GM12878 (cell line): ENCODE measurements at regions not wholly inside any gene's neighbourhood (a gene's known extent, or its start where the extent isn't known, plus 50 kb on each side); places are given as distances from the start of the nearest gene placed in this dataset.
"Not testable (repeated sequence)": the region's sequence is repeated elsewhere in the genome, so short reads cannot be mapped to it uniquely, and the experiment has no call there.

ENCODE experiments used
- ATAC-seq: fragments of 200-7000 bp; cut with Tn5 transposase; 3 replicates; pipeline ENCODE4 v1.9.1; 2020; ENCODE audit warnings: mild to moderate bottlenecking, moderate library complexity
- BruUV-seq: library from RNA; stranded (reverse); fragments of 400-500 nt; replicated peaks from 2 replicates; lab custom pipeline; 2021; lab: Mats Ljungman, UMichigan
- CTCF ChIA-PET: fragments of 300-600 bp; sonication (Branson Sonifier 250); formaldehyde crosslinking; extraction: SDS; loops from one replicate; lab custom pipeline; 2021; ENCODE audit warnings: inconsistent platforms; lab: Yijun Ruan, JAX
- POLR2A ChIA-PET: fragments of 350-600 bp; formaldehyde crosslinking; extraction: SDS; loops from one replicate; lab custom pipeline; 2021; ENCODE audit warnings: inconsistent platforms; lab: Charles Lee
- RAD21 ChIA-PET: fragments of 300-600 bp; sonication (Branson Sonifier 250); formaldehyde crosslinking; loops from one replicate; lab custom pipeline; 2023; ENCODE audit warnings: antibody characterized with exemption; ENCODE audit not compliant: unreplicated experiment; lab: Charles Lee
- SMC1A ChIA-PET: fragments of 300-600 bp; sonication (Branson Sonifier 250); formaldehyde crosslinking; loops from one replicate; lab custom pipeline; 2023; ENCODE audit not compliant: unreplicated experiment, uncharacterized antibody; lab: Charles Lee
- DNase-seq: peaks from one replicate; pipeline ENCODE4 v3.0.0-alpha.2; 2011; ENCODE audit warnings: low read depth, low spot score
- FAIRE-seq: peaks from 3 replicates; lab custom pipeline; 2011; peaks lifted over from hg19 to GRCh38; lab: Jason Lieb, UNC
- H2AFZ ChIP-seq: 2 replicates; pipeline ENCODE4 v1.6.0; 2011; ENCODE audit warnings: low read depth, low read length, control low read depth; ENCODE audit not compliant: control insufficient read depth
- H3K27ac ChIP-seq: 2 replicates; pipeline ENCODE4 v1.5.1; 2011; ENCODE audit warnings: control low read depth; ENCODE audit not compliant: control insufficient read depth, insufficient read depth
- H3K27me3 ChIP-seq, 2 experiments: replicated peaks in 1 of 2; 2 replicates each; pipeline versions ENCODE4 v1.6.0 to v1.6.1; 2011; ENCODE audit warnings: low read length in 1 of 2; ENCODE audit not compliant: control insufficient read depth in 2 of 2, insufficient read depth in 2 of 2
- H3K36me3 ChIP-seq, 2 experiments: 2 replicates each; pipeline ENCODE4 v1.5.1; 2011; ENCODE audit warnings: low read length in 1 of 2; ENCODE audit not compliant: control insufficient read depth in 2 of 2, insufficient read depth in 2 of 2
- H3K4me1 ChIP-seq: 2 replicates; pipeline ENCODE4 v1.6.1; 2011; ENCODE audit warnings: mild to moderate bottlenecking, low read length, moderate library complexity, mixed read lengths; ENCODE audit not compliant: control insufficient read depth, insufficient read depth
- H3K4me2 ChIP-seq: 2 replicates; pipeline ENCODE4 v1.6.0; 2011; ENCODE audit warnings: control low read depth; ENCODE audit not compliant: control insufficient read depth, insufficient read depth
- H3K4me3 ChIP-seq: fragments of 200-600 bp; sonication (generic); 2 replicates; pipeline ENCODE4 v1.5.1; 2016
- H3K79me2 ChIP-seq: 2 replicates; pipeline ENCODE4 v1.6.0; 2011; ENCODE audit warnings: low read length; ENCODE audit not compliant: control insufficient read depth, insufficient read depth
- H3K9ac ChIP-seq: 2 replicates; pipeline ENCODE4 v1.8.0; 2011; ENCODE audit warnings: low read length, control low read depth, mixed read lengths; ENCODE audit not compliant: control insufficient read depth, insufficient read depth
- H3K9me3 ChIP-seq: replicated peaks from 3 replicates; pipeline ENCODE4 v1.5.1; 2011; ENCODE audit warnings: mild to moderate bottlenecking, low read length; ENCODE audit not compliant: control insufficient read depth, insufficient read depth
- H4K20me1 ChIP-seq: 2 replicates; pipeline ENCODE4 v1.6.0; 2011; ENCODE audit not compliant: control insufficient read depth, insufficient read depth
- IKZF2 ChIP-seq, 2 experiments: fragments of 450-650 bp; IDR thresholded peaks; 2 replicates each; pipeline ENCODE4 v1.6.1; 2017; ENCODE audit warnings: mild to moderate bottlenecking in 2 of 2, moderate library complexity in 2 of 2
- WGBS: methylation state at CpG from one replicate; pipeline ENCODE4 v1.1.6; 2016; ENCODE audit warnings: low lambda C conversion rate; ENCODE audit not compliant: insufficient replicate concordance, insufficient coverage; ENCODE audit errors: missing lambda C conversion rate; 5-methylcytosine and 5-hydroxymethylcytosine counted together
- in situ Hi-C: fragments of 300-500 bp; cut with MboI; formaldehyde crosslinking; loops from 9 replicates; pipeline ENCODE4 v1.14.3; 2018; ENCODE audit warnings: mixed read lengths
- intact Hi-C: fragments of 100-400 bp; cut with micrococcal nuclease; formaldehyde crosslinking; loops from one replicate; pipeline ENCODE4 v1.14.2; 2022; ENCODE audit not compliant: unreplicated experiment

- H3K9me3 ChIP-seq, intact Hi-C loops, H3K4me3 ChIP-seq, FAIRE-seq, H3K27ac ChIP-seq, BruUV-seq, H3K36me3 ChIP-seq, H3K9ac ChIP-seq, DNase-seq, H3K4me1 ChIP-seq, CTCF ChIA-PET, SMC1A ChIA-PET, ATAC-seq, H3K79me2 ChIP-seq, RAD21 ChIA-PET, H2AFZ ChIP-seq, POLR2A ChIA-PET, H3K4me2 ChIP-seq, H4K20me1 ChIP-seq, H3K27me3 ChIP-seq: not testable (repeated sequence)
- in situ Hi-C loops: loop anchor here (25.0 kb wide), 1 partner anchor 94 kb away; no protein-coding TSS in a partner anchor
- WGBS: 28% methylated on average over 3 of the region's 4 CpGs
- 0 out of 4 replicates have a peak, but pooled peaks of 1 of the 2 experiments have one; percentile 27 for TF ChIP-seq IKZF2 (IDR thresholded peaks at IDR 0.05)
Measured at GRCh38 chr9:42430674-42431615, 247.5 kb downstream of the SPATA31A6 start.

- FAIRE-seq, DNase-seq, H3K9me3 ChIP-seq, H3K36me3 ChIP-seq, H3K27ac ChIP-seq, H3K9ac ChIP-seq, RAD21 ChIA-PET, ATAC-seq, SMC1A ChIA-PET, intact Hi-C loops, POLR2A ChIA-PET, H3K79me2 ChIP-seq, H3K27me3 ChIP-seq, H3K4me2 ChIP-seq, H3K4me1 ChIP-seq, H2AFZ ChIP-seq, H4K20me1 ChIP-seq, H3K4me3 ChIP-seq, BruUV-seq, CTCF ChIA-PET: not testable (repeated sequence)
- WGBS: 0% methylated on average over 1 of the region's 1 CpG
- in situ Hi-C loops: loop anchor here (25.0 kb wide), 1 partner anchor 94 kb away; no protein-coding TSS in a partner anchor
Measured at GRCh38 chr9:42431616-42432010, 248.2 kb downstream of the SPATA31A6 start.

GRCh38 chr9:42434844-42435714 is 251.6 kb downstream of the SPATA31A6 start:
- WGBS: 40% methylated on average over 14 of the region's 15 CpGs
- H3K27ac ChIP-seq: not testable (repeated sequence)

More at GRCh38 chr9:42434844-42435714, 251.6 kb downstream of the SPATA31A6 start:
- H3K9ac ChIP-seq, H3K36me3 ChIP-seq, SMC1A ChIA-PET, DNase-seq, FAIRE-seq, intact Hi-C loops, RAD21 ChIA-PET, H3K4me3 ChIP-seq, H3K9me3 ChIP-seq, H3K4me2 ChIP-seq, BruUV-seq, H3K27me3 ChIP-seq, CTCF ChIA-PET, H3K79me2 ChIP-seq, ATAC-seq, POLR2A ChIA-PET, H4K20me1 ChIP-seq, H2AFZ ChIP-seq, H3K4me1 ChIP-seq: not testable (repeated sequence)
- in situ Hi-C loops: loop anchor here (25.0 kb wide), 1 partner anchor 98 kb away; no protein-coding TSS in a partner anchor
